ENCODE measurements at regions not wholly inside any gene's neighbourhood (a gene's known extent, or its start where the extent isn't known, plus 50 kb on each side); places are given as distances from the start of the nearest gene placed in this dataset.

- Mint-ChIP-seq H3K9me3 (peaks cover 46% of the 10 kb centered on the region), H3K36me3 (ENCODE audit: low read depth) (no peaks in the 10 kb centered on the region), H3K27ac (no peak overlapping the region), H3K27me3 (ENCODE audit: insufficient read depth) (no peaks in the 10 kb centered on the region), H3K4me3 (no peak overlapping the region), H3K4me1 (ENCODE audit: low read depth) (no peaks in the 10 kb centered on the region)
- TF ChIP-seq CTCF (IDR thresholded peaks at IDR 0.05): no peak
- DNase-seq: no peak
Measured at GRCh38 chr3:83816653-83817052, 1142.1 kb upstream of the CADM2 start.

GRCh38 chr3:83821506-83821905 lies 1137.3 kb upstream of the CADM2 start:
- no peaks in the 10 kb centered on the region for H3K36me3 Mint-ChIP-seq (ENCODE audit: low read depth)

GRCh38 chr3:83823095-83823494 lies 1135.7 kb upstream of the CADM2 start:
- TF ChIP-seq CTCF (IDR thresholded peaks at IDR 0.05): no peak
- Mint-ChIP-seq H3K9me3 (peaks cover 40% of the 10 kb centered on the region), H3K27ac (no peak overlapping the region), H3K27me3 (ENCODE audit: insufficient read depth) (no peaks in the 10 kb centered on the region), H3K36me3 (ENCODE audit: low read depth) (no peaks in the 10 kb centered on the region), H3K4me3 (no peak overlapping the region), H3K4me1 (ENCODE audit: low read depth) (no peaks in the 10 kb centered on the region)
- no peak for DNase-seq

More at GRCh38 chr3:83821506-83821905, 1137.3 kb upstream of the CADM2 start:
- no peaks in the 10 kb centered on the region for H3K27me3 Mint-ChIP-seq (ENCODE audit: insufficient read depth)
- H3K27ac Mint-ChIP-seq: no peak overlapping the region
- peaks cover 41% of the 10 kb centered on the region for H3K9me3 Mint-ChIP-seq
- TF ChIP-seq CTCF (IDR thresholded peaks at IDR 0.05): no peak
- no peaks in the 10 kb centered on the region for H3K4me1 Mint-ChIP-seq (ENCODE audit: low read depth)
- no peak overlapping the region for H3K4me3 Mint-ChIP-seq
- no peak for DNase-seq

- Mint-ChIP-seq H3K27me3 (ENCODE audit: insufficient read depth) (no peaks in the 10 kb centered on the region), H3K36me3 (ENCODE audit: low read depth) (no peaks in the 10 kb centered on the region), H3K27ac (no peak overlapping the region), H3K4me3 (no peak overlapping the region), H3K4me1 (ENCODE audit: low read depth) (no peaks in the 10 kb centered on the region), H3K9me3 (peaks cover 14% of the 10 kb centered on the region)
- TF ChIP-seq CTCF (IDR thresholded peaks at IDR 0.05): no peak
- no peak for DNase-seq
Measured at GRCh38 chr3:83835040-83835439, 1123.7 kb upstream of the CADM2 start.

GRCh38 chr3:83842511-83842910 lies 1116.3 kb upstream of the CADM2 start:
- no peak for TF ChIP-seq CTCF (IDR thresholded peaks at IDR 0.05)
- Mint-ChIP-seq H3K27me3 (ENCODE audit: insufficient read depth) (no peaks in the 10 kb centered on the region), H3K4me3 (no peak overlapping the region), H3K4me1 (ENCODE audit: low read depth) (no peaks in the 10 kb centered on the region), H3K36me3 (ENCODE audit: low read depth) (no peaks in the 10 kb centered on the region), H3K9me3 (peaks cover 9% of the 10 kb centered on the region; the same call in 1 of the 2 replicates), H3K27ac (no peak overlapping the region)
- no peak for DNase-seq

- Mint-ChIP-seq H3K4me1 (ENCODE audit: low read depth) (no peaks in the 10 kb centered on the region), H3K9me3 (peaks cover 9% of the 10 kb centered on the region; the same call in 1 of the 2 replicates), H3K4me3 (no peak overlapping the region), H3K27me3 (ENCODE audit: insufficient read depth) (no peaks in the 10 kb centered on the region), H3K36me3 (ENCODE audit: low read depth) (no peaks in the 10 kb centered on the region), H3K27ac (no peak overlapping the region)
- TF ChIP-seq CTCF (IDR thresholded peaks at IDR 0.05): no peak
- DNase-seq: no peak
Measured at GRCh38 chr3:83843716-83844115, 1115.1 kb upstream of the CADM2 start.
